ENCODE measurements at regions not wholly inside any gene's neighbourhood (a gene's known extent, or its start where the extent isn't known, plus 50 kb on each side); places are given as distances from the start of the nearest gene placed in this dataset.

DNA sequence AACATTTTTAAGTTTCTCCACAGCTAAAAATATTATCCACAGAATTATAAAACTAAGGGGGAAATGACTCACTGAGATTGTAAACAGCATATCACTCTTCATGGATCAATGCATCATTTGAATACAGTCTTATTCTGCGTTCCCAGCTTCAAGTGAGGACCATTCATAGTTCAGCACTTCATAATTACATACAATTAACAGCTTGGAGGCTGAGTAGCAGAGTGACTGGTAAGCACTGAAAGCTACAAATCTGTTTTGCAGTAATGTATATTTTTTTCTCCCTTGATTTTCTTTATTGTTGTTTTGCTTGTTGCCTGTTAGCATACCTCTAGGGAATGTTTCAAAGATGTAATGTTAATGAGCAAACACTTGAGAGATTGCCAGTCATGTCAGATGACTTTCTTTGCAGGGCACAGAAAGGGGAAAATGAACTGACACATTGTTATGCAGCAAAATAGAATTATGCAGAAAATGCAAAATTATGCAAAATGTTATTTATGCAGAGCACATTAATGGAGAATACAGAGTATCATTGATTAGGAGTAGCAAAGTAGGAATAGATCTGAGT lies 138.6 kb downstream of the RPS29 start:
- TF ChIP-seq, protein P1, sequence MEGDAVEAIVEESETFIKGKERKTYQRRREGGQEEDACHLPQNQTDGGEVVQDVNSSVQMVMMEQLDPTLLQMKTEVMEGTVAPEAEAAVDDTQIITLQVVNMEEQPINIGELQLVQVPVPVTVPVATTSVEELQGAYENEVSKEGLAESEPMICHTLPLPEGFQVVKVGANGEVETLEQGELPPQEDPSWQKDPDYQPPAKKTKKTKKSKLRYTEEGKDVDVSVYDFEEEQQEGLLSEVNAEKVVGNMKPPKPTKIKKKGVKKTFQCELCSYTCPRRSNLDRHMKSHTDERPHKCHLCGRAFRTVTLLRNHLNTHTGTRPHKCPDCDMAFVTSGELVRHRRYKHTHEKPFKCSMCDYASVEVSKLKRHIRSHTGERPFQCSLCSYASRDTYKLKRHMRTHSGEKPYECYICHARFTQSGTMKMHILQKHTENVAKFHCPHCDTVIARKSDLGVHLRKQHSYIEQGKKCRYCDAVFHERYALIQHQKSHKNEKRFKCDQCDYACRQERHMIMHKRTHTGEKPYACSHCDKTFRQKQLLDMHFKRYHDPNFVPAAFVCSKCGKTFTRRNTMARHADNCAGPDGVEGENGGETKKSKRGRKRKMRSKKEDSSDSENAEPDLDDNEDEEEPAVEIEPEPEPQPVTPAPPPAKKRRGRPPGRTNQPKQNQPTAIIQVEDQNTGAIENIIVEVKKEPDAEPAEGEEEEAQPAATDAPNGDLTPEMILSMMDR (IDR thresholded peaks at IDR 0.05) = no peak
- TF ChIP-seq ZFX (IDR thresholded peaks at IDR 0.05; ENCODE audit: borderline replicate concordance) = no peak

All from 22Rv1 (cell line).